Cardiac muscle cell (in vitro differentiated cells and primary cell): ENCODE measurements at regions not wholly inside any gene's neighbourhood (a gene's known extent, or its start where the extent isn't known, plus 50 kb on each side); places are given as distances from the start of the nearest gene placed in this dataset.

Experiments
- DNase-seq, 2 donors: peaks; one replicate each; pipeline versions ENCODE4 v3.0.0 to v3.0.0-alpha.2; 2010 to 2017; ENCODE audit warnings: low read depth in 1 of 2, low spot score in 1 of 2
- H3K27ac ChIP-seq: fragments of 200-600 bp; sonication (generic); 2 replicates; pipeline ENCODE4 v1.5.1; 2016
- H3K27me3 ChIP-seq: fragments of 200-600 bp; sonication (generic); 2 replicates; pipeline ENCODE4 v1.6.0; 2016; ENCODE audit warnings: control low read depth
- H3K36me3 ChIP-seq: fragments of 200-600 bp; sonication (generic); 2 replicates; pipeline ENCODE4 v1.5.1; 2016; ENCODE audit warnings: control low read depth
- H3K4me1 ChIP-seq: fragments of 200-600 bp; sonication (generic); 2 replicates; pipeline ENCODE4 v1.8.1; 2017; ENCODE audit warnings: low read depth, mild to moderate bottlenecking, mixed run types
- H3K4me3 ChIP-seq: fragments of 200-600 bp; sonication (generic); 2 replicates; pipeline ENCODE4 v1.5.1; 2016; ENCODE audit warnings: mild to moderate bottlenecking
- H3K9me3 ChIP-seq: fragments of 200-600 bp; sonication (generic); 2 replicates; pipeline ENCODE4 v1.5.1; 2017; ENCODE audit warnings: low read depth, mild to moderate bottlenecking, control low read depth
- TF ChIP-seq, protein P1 (sequence below): IDR thresholded peaks from 2 replicates; pipeline ENCODE4 v1.5.1; 2012; ENCODE audit warnings: low read depth, mild to moderate bottlenecking, low read length

DNA sequence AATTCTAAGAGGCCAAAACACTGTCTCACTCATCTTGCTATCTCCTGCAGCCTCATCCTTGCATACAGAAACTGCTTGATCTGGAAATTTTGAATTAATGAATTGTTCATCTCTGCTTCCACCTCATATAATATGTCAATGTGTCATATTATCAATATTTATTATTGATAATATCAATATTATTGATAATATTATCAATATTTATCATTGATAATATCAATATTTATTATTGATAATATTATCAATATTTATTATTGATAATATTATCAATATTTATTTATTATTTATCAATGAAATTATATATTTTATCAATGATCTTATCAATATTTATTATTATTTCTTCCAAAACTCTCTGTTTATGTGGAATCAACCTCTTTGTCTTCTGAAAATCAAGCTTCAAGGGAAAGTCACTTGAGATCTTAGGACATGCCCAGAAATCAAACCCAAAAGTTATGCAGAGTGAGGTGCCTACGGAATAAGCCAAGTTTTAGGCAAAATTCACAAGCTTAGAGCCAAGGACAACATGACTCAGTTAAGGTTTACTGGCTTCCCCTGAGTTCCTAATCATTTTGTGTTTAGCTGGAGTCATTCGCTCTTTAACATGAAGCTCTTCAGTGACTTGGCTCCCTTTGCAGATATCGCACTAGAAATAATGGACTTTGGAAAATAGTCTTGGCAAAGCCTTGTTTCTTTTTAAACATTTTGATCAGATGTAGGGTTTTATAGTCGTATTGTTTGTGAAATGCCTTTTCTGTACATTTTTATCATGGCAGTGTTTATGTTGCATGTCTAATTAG is 297.1 kb upstream of the RARB start:
- H3K27me3 ChIP-seq, result no peaks in the 10 kb centered on the region
- H3K36me3 ChIP-seq, result no peaks in the 10 kb centered on the region
- H3K9me3 ChIP-seq, result no peaks in the 10 kb centered on the region
- DNase-seq, result no peak
- H3K27ac ChIP-seq, result no peak overlapping the region
- H3K4me1 ChIP-seq, result no peaks in the 10 kb centered on the region
- no peak overlapping the region for H3K4me3 ChIP-seq
- TF ChIP-seq, protein P1, sequence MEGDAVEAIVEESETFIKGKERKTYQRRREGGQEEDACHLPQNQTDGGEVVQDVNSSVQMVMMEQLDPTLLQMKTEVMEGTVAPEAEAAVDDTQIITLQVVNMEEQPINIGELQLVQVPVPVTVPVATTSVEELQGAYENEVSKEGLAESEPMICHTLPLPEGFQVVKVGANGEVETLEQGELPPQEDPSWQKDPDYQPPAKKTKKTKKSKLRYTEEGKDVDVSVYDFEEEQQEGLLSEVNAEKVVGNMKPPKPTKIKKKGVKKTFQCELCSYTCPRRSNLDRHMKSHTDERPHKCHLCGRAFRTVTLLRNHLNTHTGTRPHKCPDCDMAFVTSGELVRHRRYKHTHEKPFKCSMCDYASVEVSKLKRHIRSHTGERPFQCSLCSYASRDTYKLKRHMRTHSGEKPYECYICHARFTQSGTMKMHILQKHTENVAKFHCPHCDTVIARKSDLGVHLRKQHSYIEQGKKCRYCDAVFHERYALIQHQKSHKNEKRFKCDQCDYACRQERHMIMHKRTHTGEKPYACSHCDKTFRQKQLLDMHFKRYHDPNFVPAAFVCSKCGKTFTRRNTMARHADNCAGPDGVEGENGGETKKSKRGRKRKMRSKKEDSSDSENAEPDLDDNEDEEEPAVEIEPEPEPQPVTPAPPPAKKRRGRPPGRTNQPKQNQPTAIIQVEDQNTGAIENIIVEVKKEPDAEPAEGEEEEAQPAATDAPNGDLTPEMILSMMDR, result no peak

DNA sequence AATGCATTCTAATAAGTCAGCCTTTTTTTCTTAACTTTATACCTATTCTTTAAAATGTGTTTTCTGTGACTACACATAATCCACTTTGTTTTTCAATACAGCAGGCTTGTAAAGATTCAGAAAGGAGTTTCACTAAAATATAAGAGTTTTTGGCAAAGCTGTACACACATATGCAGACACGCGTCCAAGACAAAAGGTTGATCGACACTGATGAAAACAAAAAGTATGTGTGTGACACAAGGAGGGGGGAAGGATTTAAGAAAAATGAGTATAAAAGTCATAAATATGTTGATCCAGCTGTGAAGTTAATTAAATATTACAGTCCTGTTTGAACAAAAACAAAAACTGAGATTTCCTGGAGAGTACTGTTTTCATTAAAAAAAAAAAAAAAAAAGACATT is 294.5 kb upstream of the RARB start:
- Histone ChIP-seq H3K9me3 (no peaks in the 10 kb centered on the region), H3K36me3 (no peaks in the 10 kb centered on the region), H3K4me1 (no peaks in the 10 kb centered on the region), H3K4me3 (no peak overlapping the region), H3K27ac (no peak overlapping the region), H3K27me3 (no peaks in the 10 kb centered on the region)
- DNase-seq, result no peak
- TF ChIP-seq, protein P1, result no peak

DNA sequence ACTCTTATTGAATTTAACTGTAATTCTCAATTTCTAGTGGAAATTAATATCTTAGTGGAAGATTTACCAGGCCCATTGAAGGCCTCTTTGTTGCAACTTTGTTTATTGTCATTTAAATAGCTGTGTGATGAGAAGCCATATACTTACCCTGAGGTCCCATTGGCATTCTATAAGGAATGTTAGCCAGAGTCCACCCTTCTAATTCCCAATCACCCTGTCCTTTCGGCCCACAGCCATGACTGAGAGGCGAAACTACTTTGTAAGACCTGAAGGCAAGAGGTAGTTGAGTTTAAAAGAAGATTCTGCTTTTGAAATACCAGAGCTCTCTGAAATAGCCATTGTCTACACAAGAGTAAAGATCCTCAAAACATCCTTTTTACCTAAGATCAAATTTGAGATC is 290.5 kb upstream of the RARB start:
- no peaks in the 10 kb centered on the region for H3K36me3 ChIP-seq
- TF ChIP-seq, protein P1, result no peak
- no peaks in the 10 kb centered on the region for H3K4me1 ChIP-seq
- H3K4me3 ChIP-seq, result no peak overlapping the region
- no peaks in the 10 kb centered on the region for H3K27me3 ChIP-seq
- DNase-seq, result no peak
- H3K27ac ChIP-seq, result no peak overlapping the region
- no peaks in the 10 kb centered on the region for H3K9me3 ChIP-seq

DNA sequence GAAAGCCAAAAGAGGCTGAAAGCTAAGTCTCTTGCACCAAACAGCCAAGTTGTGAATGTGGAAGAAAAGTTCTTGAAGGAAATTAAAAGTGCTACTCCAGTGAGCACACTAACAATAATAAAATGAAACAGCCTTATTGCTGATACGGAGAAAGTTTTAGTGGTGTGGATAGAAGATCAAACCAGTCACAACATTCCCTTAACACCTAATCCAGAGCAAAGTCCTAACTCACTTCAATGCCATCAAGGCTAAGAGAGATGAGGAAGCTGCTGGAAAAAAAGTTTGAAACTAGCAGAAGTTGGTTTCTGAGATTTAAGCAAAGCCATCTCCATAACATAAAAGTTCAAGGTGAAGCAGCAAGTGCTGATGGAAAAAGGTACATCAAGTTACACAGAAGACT is 288.8 kb upstream of the RARB start:
- H3K27me3 ChIP-seq, result no peaks in the 10 kb centered on the region
- TF ChIP-seq, protein P1, result no peak
- no peaks in the 10 kb centered on the region for H3K36me3 ChIP-seq
- no peak for DNase-seq
- H3K4me1 ChIP-seq, result no peaks in the 10 kb centered on the region
- no peaks in the 10 kb centered on the region for H3K9me3 ChIP-seq
- no peak overlapping the region for H3K4me3 ChIP-seq
- H3K27ac ChIP-seq, result no peak overlapping the region

DNA sequence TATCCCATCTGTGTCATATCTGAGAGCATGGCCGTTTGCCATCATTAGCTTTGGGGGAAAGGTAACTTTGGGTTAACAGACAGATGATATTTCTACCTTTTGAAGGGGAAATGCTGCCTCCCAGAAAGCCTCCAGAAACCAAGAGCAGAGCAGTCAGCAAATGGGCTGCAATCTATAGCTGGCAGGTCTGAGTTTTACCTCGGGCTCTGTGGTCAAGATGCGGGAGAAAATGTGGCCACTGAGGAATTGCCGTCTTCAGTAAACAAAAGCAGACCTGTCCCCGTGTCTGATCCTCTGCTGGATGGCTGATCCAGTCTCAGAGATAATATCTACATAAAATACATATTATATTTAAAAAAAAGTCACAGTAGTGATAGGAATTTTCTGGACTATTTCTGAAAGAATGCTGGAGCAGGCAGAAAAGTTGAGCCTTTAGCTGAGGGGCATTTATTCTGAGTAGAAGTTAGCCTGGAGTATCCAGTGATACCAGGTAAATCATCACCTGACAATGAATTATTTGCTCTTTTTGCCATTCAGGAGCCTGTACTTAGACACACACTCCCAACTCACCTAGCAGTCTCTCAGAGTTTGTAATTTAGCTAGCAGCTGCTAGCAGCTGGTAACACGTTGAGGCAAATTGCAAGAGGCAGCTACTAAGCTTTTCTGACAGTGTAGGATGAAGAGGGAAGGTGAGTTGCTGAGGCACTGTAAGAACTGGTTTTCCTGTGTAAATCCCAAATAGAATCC is 285.3 kb upstream of the RARB start:
- peaks cover under 1% of the 10 kb centered on the region for H3K4me1 ChIP-seq
- no peak for DNase-seq
- H3K4me3 ChIP-seq, result no peak overlapping the region
- H3K9me3 ChIP-seq, result no peaks in the 10 kb centered on the region
- TF ChIP-seq, protein P1, result no peak
- H3K27ac ChIP-seq, result no peak overlapping the region
- no peaks in the 10 kb centered on the region for H3K36me3 ChIP-seq
- no peaks in the 10 kb centered on the region for H3K27me3 ChIP-seq
